GM12878 (cell line): ENCODE measurements at regions not wholly inside any gene's neighbourhood (a gene's known extent, or its start where the extent isn't known, plus 50 kb on each side); places are given as distances from the start of the nearest gene placed in this dataset.

ENCODE experiments used
- ATAC-seq: fragments of 200-7000 bp; cut with Tn5 transposase; 3 replicates; pipeline ENCODE4 v1.9.1; 2020; ENCODE audit warnings: mild to moderate bottlenecking, moderate library complexity
- BruUV-seq: library from RNA; stranded (reverse); fragments of 400-500 nt; replicated peaks from 2 replicates; lab custom pipeline; 2021; lab: Mats Ljungman, UMichigan
- CTCF ChIA-PET: fragments of 300-600 bp; sonication (Branson Sonifier 250); formaldehyde crosslinking; extraction: SDS; loops from one replicate; lab custom pipeline; 2021; ENCODE audit warnings: inconsistent platforms; lab: Yijun Ruan, JAX
- POLR2A ChIA-PET: fragments of 350-600 bp; formaldehyde crosslinking; extraction: SDS; loops from one replicate; lab custom pipeline; 2021; ENCODE audit warnings: inconsistent platforms; lab: Charles Lee
- RAD21 ChIA-PET: fragments of 300-600 bp; sonication (Branson Sonifier 250); formaldehyde crosslinking; loops from one replicate; lab custom pipeline; 2023; ENCODE audit warnings: antibody characterized with exemption; ENCODE audit not compliant: unreplicated experiment; lab: Charles Lee
- SMC1A ChIA-PET: fragments of 300-600 bp; sonication (Branson Sonifier 250); formaldehyde crosslinking; loops from one replicate; lab custom pipeline; 2023; ENCODE audit not compliant: unreplicated experiment, uncharacterized antibody; lab: Charles Lee
- DNase-seq: peaks from one replicate; pipeline ENCODE4 v3.0.0-alpha.2; 2011; ENCODE audit warnings: low read depth, low spot score
- FAIRE-seq: peaks from 3 replicates; lab custom pipeline; 2011; peaks lifted over from hg19 to GRCh38; lab: Jason Lieb, UNC
- H2AFZ ChIP-seq: 2 replicates; pipeline ENCODE4 v1.6.0; 2011; ENCODE audit warnings: low read depth, low read length, control low read depth; ENCODE audit not compliant: control insufficient read depth
- H3K27ac ChIP-seq: 2 replicates; pipeline ENCODE4 v1.5.1; 2011; ENCODE audit warnings: control low read depth; ENCODE audit not compliant: control insufficient read depth, insufficient read depth
- H3K27me3 ChIP-seq, 2 experiments: replicated peaks in 1 of 2; 2 replicates each; pipeline versions ENCODE4 v1.6.0 to v1.6.1; 2011; ENCODE audit warnings: low read length in 1 of 2; ENCODE audit not compliant: control insufficient read depth in 2 of 2, insufficient read depth in 2 of 2
- H3K36me3 ChIP-seq, 2 experiments: 2 replicates each; pipeline ENCODE4 v1.5.1; 2011; ENCODE audit warnings: low read length in 1 of 2; ENCODE audit not compliant: control insufficient read depth in 2 of 2, insufficient read depth in 2 of 2
- H3K4me1 ChIP-seq: 2 replicates; pipeline ENCODE4 v1.6.1; 2011; ENCODE audit warnings: mild to moderate bottlenecking, low read length, moderate library complexity, mixed read lengths; ENCODE audit not compliant: control insufficient read depth, insufficient read depth
- H3K4me2 ChIP-seq: 2 replicates; pipeline ENCODE4 v1.6.0; 2011; ENCODE audit warnings: control low read depth; ENCODE audit not compliant: control insufficient read depth, insufficient read depth
- H3K4me3 ChIP-seq: fragments of 200-600 bp; sonication (generic); 2 replicates; pipeline ENCODE4 v1.5.1; 2016
- H3K79me2 ChIP-seq: 2 replicates; pipeline ENCODE4 v1.6.0; 2011; ENCODE audit warnings: low read length; ENCODE audit not compliant: control insufficient read depth, insufficient read depth
- H3K9ac ChIP-seq: 2 replicates; pipeline ENCODE4 v1.8.0; 2011; ENCODE audit warnings: low read length, control low read depth, mixed read lengths; ENCODE audit not compliant: control insufficient read depth, insufficient read depth
- H3K9me3 ChIP-seq: replicated peaks from 3 replicates; pipeline ENCODE4 v1.5.1; 2011; ENCODE audit warnings: mild to moderate bottlenecking, low read length; ENCODE audit not compliant: control insufficient read depth, insufficient read depth
- H4K20me1 ChIP-seq: 2 replicates; pipeline ENCODE4 v1.6.0; 2011; ENCODE audit not compliant: control insufficient read depth, insufficient read depth
- JUNB ChIP-seq: IDR thresholded peaks from 2 replicates; pipeline ENCODE4 v1.6.1; 2016; ENCODE audit warnings: antibody characterized with exemption, mild to moderate bottlenecking
- MEF2A ChIP-seq: IDR thresholded peaks from 2 replicates; pipeline ENCODE4 v1.6.1; 2011; ENCODE audit warnings: low read depth, mild to moderate bottlenecking, low read length, moderate library complexity; ENCODE audit not compliant: insufficient read depth
- RCOR1 ChIP-seq: conservative IDR thresholded peaks from 2 replicates; pipeline ENCODE4 v1.6.1; 2012; ENCODE audit warnings: low read depth, low read length, improper control_type of control experiment
- TCF7 ChIP-seq: IDR thresholded peaks from 2 replicates; pipeline ENCODE4 v1.6.1; 2014; ENCODE audit warnings: antibody characterized with exemption, borderline replicate concordance
- YY1 ChIP-seq: IDR thresholded peaks from 2 replicates; pipeline ENCODE4 v1.6.1; 2011; ENCODE audit warnings: low read depth, mild to moderate bottlenecking, low read length
- WGBS: methylation state at CpG from one replicate; pipeline ENCODE4 v1.1.6; 2016; ENCODE audit warnings: low lambda C conversion rate; ENCODE audit not compliant: insufficient replicate concordance, insufficient coverage; ENCODE audit errors: missing lambda C conversion rate; 5-methylcytosine and 5-hydroxymethylcytosine counted together
- in situ Hi-C: fragments of 300-500 bp; cut with MboI; formaldehyde crosslinking; loops from 9 replicates; pipeline ENCODE4 v1.14.3; 2018; ENCODE audit warnings: mixed read lengths
- intact Hi-C: fragments of 100-400 bp; cut with micrococcal nuclease; formaldehyde crosslinking; loops from one replicate; pipeline ENCODE4 v1.14.2; 2022; ENCODE audit not compliant: unreplicated experiment
- TF ChIP-seq, protein P1 (sequence below): fragments of 450-650 bp; IDR thresholded peaks from 2 replicates; pipeline ENCODE4 v1.6.1; 2018; ENCODE audit warnings: mild to moderate bottlenecking, low read depth, moderate library complexity; ENCODE audit not compliant: partially characterized antibody

- intact Hi-C loops = no loop called here
- TF ChIP-seq TCF7 (no peak), MEF2A (no peak), JUNB (no peak), RCOR1 (no peak), YY1 (no peak)
- TF ChIP-seq, protein P1, sequence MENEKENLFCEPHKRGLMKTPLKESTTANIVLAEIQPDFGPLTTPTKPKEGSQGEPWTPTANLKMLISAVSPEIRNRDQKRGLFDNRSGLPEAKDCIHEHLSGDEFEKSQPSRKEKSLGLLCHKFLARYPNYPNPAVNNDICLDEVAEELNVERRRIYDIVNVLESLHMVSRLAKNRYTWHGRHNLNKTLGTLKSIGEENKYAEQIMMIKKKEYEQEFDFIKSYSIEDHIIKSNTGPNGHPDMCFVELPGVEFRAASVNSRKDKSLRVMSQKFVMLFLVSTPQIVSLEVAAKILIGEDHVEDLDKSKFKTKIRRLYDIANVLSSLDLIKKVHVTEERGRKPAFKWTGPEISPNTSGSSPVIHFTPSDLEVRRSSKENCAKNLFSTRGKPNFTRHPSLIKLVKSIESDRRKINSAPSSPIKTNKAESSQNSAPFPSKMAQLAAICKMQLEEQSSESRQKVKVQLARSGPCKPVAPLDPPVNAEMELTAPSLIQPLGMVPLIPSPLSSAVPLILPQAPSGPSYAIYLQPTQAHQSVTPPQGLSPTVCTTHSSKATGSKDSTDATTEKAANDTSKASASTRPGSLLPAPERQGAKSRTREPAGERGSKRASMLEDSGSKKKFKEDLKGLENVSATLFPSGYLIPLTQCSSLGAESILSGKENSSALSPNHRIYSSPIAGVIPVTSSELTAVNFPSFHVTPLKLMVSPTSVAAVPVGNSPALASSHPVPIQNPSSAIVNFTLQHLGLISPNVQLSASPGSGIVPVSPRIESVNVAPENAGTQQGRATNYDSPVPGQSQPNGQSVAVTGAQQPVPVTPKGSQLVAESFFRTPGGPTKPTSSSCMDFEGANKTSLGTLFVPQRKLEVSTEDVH = no peak
- TF ChIP-seq, all 136 proteins: peak for 0
- WGBS = 51% methylated on average over 4 of the region's 4 CpGs
- no peaks in the 10 kb centered on the region for H3K9me3 ChIP-seq
- H3K27ac ChIP-seq = no peak overlapping the region
- DNase-seq (no peak), ATAC-seq (no peak), FAIRE-seq (no peak)
- no peaks in the 10 kb centered on the region for H3K79me2 ChIP-seq
- no peaks in the 10 kb centered on the region for H3K27me3 ChIP-seq
- in situ Hi-C loops = no loop called here
- ChIA-PET RAD21 (interaction anchor here (0.5 to 2.5 kb wide), 2 partner anchors 12 to 157 kb away, joined by 3 to 7 read pairs; no protein-coding TSS in a partner anchor), CTCF (interaction anchor here (1.2 kb wide), 2 partner anchors 12 to 299 kb away, joined by 3 read pairs; no protein-coding TSS in a partner anchor), POLR2A (no interaction called here), SMC1A (interaction anchor here (0.7 to 3.8 kb wide), 4 partner anchors 9 to 1247 kb away, joined by 3 to 12 read pairs (median 4); no protein-coding TSS in a partner anchor)
- no peak overlapping the region for H3K9ac ChIP-seq
- no peaks in the 10 kb centered on the region for H4K20me1 ChIP-seq
- no peak overlapping the region for H3K4me2 ChIP-seq
- H3K4me1 ChIP-seq = no peaks in the 10 kb centered on the region
- H2AFZ ChIP-seq = no peak overlapping the region
- no peak overlapping the region for H3K4me3 ChIP-seq
- BruUV-seq = no TSS peak
- H3K36me3 ChIP-seq = no peaks in the 10 kb centered on the region
Observed at GRCh38 chrX:42097486-42097885, 174.1 kb upstream of the CASK start.
